Mucosa of rectum (tissue), 2 donors: ENCODE measurements at regions not wholly inside any gene's neighbourhood (a gene's known extent, or its start where the extent isn't known, plus 50 kb on each side); places are given as distances from the start of the nearest gene placed in this dataset.

ENCODE experiments used
- H3K27ac ChIP-seq, 2 donors: one replicate each; pipeline ENCODE4 v1.7.0; 2013; ENCODE audit warnings: inconsistent platforms in 2 of 2, low read depth in 2 of 2, low read length in 2 of 2
- H3K27me3 ChIP-seq, 2 donors: one replicate each; pipeline ENCODE4 v1.7.0; 2013; ENCODE audit warnings: low read length in 2 of 2; ENCODE audit not compliant: control insufficient read depth in 2 of 2, insufficient read depth in 2 of 2
- H3K36me3 ChIP-seq, 2 donors: one replicate each; pipeline ENCODE4 v1.7.0; 2013; ENCODE audit warnings: low read length in 2 of 2; ENCODE audit not compliant: control insufficient read depth in 2 of 2, insufficient read depth in 2 of 2
- H3K4me1 ChIP-seq, 2 donors: one replicate each; pipeline ENCODE4 v1.7.0; 2013; ENCODE audit warnings: low read length in 2 of 2, mild to moderate bottlenecking in 1 of 2; ENCODE audit not compliant: control insufficient read depth in 2 of 2, insufficient read depth in 2 of 2
- H3K4me3 ChIP-seq, 2 donors: one replicate each; pipeline ENCODE4 v1.7.0; 2013; ENCODE audit warnings: low read length in 2 of 2
- H3K9ac ChIP-seq, 2 donors: one replicate each; pipeline ENCODE4 v1.7.0; 2013; ENCODE audit warnings: low read length in 2 of 2, low read depth in 1 of 2, mild to moderate bottlenecking in 1 of 2
- H3K9me3 ChIP-seq, 2 donors: one replicate each; pipeline ENCODE4 v1.7.0; 2013; ENCODE audit warnings: low read length in 2 of 2; ENCODE audit not compliant: control insufficient read depth in 2 of 2
- donor health status: healthy.
- donor health status: Normal muscosa, but diverticular disease.

- H3K36me3 ChIP-seq, result no peaks in the 10 kb centered on the region
- H3K27ac ChIP-seq, result no peak overlapping the region
- no peak overlapping the region for H3K4me3 ChIP-seq
- no peaks in the 10 kb centered on the region for H3K27me3 ChIP-seq
- no peak overlapping the region for H3K9ac ChIP-seq
- peaks cover 0 to 2% of the 10 kb centered on the region in 2 donors for H3K9me3 ChIP-seq
- H3K4me1 ChIP-seq, result no peaks in the 10 kb centered on the region
Observed at GRCh38 chr18:78645216-78645615, 334.4 kb upstream of the SALL3 start.

DNA sequence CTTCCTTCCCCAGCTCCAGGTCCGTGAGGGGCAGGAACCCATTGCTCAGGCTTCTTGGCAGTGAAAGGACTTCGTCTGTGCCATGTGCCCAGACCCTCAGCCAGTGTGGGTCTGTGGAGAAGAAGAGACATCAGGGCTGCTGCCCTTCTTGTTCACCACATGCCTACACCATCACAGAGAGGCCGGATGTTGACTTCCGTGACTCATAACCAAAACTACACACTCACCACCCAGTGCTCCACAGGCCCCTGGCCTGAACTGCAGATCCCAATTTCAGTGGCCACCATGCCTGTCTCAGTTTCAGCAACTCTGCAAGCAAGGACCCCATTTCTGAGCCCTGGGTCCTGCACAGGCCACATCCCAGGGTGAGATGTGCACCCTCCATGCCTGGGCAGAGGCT, 332.6 kb upstream of the SALL3 start:
- Histone ChIP-seq H3K4me3 (no peak overlapping the region), H3K27me3 (no peaks in the 10 kb centered on the region), H3K4me1 (no peaks in the 10 kb centered on the region), H3K9ac (no peak overlapping the region), H3K36me3 (no peaks in the 10 kb centered on the region), H3K9me3 (peaks cover 0 to 2% of the 10 kb centered on the region in 2 donors), H3K27ac (no peak overlapping the region)

DNA sequence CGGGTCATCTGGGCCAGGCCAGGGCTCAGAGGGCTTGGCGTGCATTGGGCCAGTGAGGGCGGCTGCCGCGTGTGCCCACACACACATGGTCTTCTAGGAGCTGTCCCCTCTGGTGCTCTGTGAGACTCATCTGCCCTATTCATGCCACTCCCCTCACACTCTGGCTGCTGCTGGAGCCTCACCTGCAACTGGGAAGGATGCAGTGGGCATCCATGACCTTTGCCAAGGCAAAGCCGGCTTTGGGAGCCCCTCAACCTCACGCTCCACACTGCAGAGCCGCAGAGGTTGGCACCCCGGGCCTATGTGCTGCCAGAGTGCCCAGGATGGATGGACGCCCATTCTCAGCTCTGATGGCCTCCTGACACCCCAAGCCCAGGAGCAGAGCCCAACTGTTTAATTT, 330.2 kb upstream of the SALL3 start:
- no peaks in the 10 kb centered on the region for H3K4me1 ChIP-seq
- peaks cover 0 to 2% of the 10 kb centered on the region in 2 donors for H3K9me3 ChIP-seq
- H3K36me3 ChIP-seq, result no peaks in the 10 kb centered on the region
- no peak overlapping the region for H3K27ac ChIP-seq
- no peak overlapping the region for H3K9ac ChIP-seq
- H3K27me3 ChIP-seq, result no peaks in the 10 kb centered on the region
- no peak overlapping the region for H3K4me3 ChIP-seq

DNA sequence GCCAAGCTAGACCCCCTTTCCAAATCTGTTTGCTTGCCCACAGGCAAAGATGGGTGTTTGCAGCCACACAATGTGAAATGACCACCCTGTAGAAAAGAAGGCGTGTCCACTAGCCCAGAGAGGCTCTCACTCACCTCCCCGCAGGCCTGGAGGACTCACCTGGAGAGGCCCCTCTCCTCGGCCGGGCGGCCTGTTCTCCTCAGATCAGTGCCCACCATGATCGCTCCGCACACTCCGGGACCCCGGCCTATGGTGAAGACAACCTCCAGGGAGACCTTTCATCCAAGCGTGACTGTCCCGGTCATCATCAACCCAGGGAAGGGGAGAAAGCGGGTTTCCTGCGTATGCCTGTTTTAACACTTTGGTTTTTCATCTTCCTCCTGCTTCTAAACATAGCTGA, 328.7 kb upstream of the SALL3 start:
- no peaks in the 10 kb centered on the region for H3K36me3 ChIP-seq
- no peaks in the 10 kb centered on the region for H3K27me3 ChIP-seq
- no peak overlapping the region for H3K9ac ChIP-seq
- H3K9me3 ChIP-seq, result peaks cover 0 to 2% of the 10 kb centered on the region in 2 donors
- no peak overlapping the region for H3K27ac ChIP-seq
- H3K4me1 ChIP-seq, result no peaks in the 10 kb centered on the region
- H3K4me3 ChIP-seq, result no peak overlapping the region

DNA sequence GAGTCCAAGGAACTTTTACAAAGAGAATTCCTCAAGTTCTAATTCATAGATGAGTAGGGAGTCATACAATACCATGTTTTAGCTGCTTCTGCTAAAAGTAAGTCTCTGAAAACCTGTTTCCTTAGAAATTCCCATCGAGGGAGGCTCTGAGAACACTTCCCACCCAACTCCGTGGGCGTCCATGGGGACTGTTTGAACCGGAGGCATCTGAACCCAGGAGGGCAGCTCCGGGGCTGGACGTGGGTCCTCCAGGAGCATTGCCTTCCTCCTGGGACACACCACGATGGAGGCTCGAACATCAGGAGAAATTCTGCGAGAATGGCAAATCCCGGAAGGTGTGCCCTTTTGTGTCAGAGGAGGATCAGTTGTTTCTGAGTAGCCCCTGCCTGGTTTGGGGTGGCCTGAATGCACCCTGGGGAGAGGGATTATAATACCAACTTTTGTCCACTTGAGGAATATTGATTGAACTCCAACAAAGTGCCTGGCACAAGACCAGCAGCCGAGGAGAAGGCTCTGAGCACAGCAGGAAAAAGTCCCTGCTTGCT, 327.5 kb upstream of the SALL3 start:
- no peaks in the 10 kb centered on the region for H3K36me3 ChIP-seq
- no peak overlapping the region for H3K27ac ChIP-seq
- no peaks in the 10 kb centered on the region for H3K4me1 ChIP-seq
- H3K9ac ChIP-seq, result no peak overlapping the region
- no peaks in the 10 kb centered on the region for H3K9me3 ChIP-seq
- H3K27me3 ChIP-seq, result no peaks in the 10 kb centered on the region
- H3K4me3 ChIP-seq, result no peak overlapping the region

- Histone ChIP-seq H3K9ac (no peak overlapping the region), H3K36me3 (no peaks in the 10 kb centered on the region), H3K4me3 (no peak overlapping the region)
Observed at GRCh38 chr18:78655921-78656320, 323.7 kb upstream of the SALL3 start.

DNA sequence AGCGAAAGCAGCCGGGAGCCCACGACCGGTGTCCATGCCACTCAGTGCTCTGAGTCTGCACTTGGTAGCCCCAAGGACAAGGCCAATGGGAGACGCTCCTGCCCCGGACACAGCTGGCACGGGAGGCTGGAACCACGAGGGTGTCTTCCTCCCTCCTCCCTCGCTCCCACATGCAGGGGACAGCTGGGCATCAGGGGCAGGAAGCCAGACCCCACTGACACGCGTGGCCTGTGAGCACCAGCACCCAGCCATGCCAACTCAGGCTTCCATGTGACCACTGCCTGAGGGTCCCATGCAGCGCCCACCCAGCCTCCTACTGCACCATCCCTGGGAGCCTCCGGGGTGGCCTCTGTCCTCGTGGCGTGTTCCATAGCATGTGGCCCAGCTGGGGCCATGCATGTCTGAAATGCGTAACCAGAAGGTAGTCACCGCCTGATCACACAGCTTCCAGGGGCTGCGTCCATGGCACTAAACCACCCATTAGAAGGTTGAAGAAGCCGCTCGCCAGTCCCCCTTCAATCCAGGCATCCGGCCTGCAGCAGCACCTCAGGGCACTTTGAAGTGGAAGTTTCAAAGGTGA, 323.2 kb upstream of the SALL3 start:
- Histone ChIP-seq H3K36me3 (no peaks in the 10 kb centered on the region), H3K27ac (no peak overlapping the region), H3K4me3 (no peak overlapping the region), H3K9ac (no peak overlapping the region), H3K9me3 (no peaks in the 10 kb centered on the region), H3K27me3 (no peaks in the 10 kb centered on the region), H3K4me1 (no peaks in the 10 kb centered on the region)

More at GRCh38 chr18:78655921-78656320, 323.7 kb upstream of the SALL3 start:
- Histone ChIP-seq H3K4me1 (no peaks in the 10 kb centered on the region), H3K27me3 (no peaks in the 10 kb centered on the region), H3K27ac (no peak overlapping the region), H3K9me3 (no peaks in the 10 kb centered on the region)

- no peak overlapping the region for H3K4me3 ChIP-seq
- no peak overlapping the region for H3K27ac ChIP-seq
- no peaks in the 10 kb centered on the region for H3K4me1 ChIP-seq
- H3K9ac ChIP-seq, result no peak overlapping the region
- H3K9me3 ChIP-seq, result no peaks in the 10 kb centered on the region
- no peaks in the 10 kb centered on the region for H3K36me3 ChIP-seq
- H3K27me3 ChIP-seq, result no peaks in the 10 kb centered on the region
Observed at GRCh38 chr18:78658531-78658930, 321.1 kb upstream of the SALL3 start.

DNA sequence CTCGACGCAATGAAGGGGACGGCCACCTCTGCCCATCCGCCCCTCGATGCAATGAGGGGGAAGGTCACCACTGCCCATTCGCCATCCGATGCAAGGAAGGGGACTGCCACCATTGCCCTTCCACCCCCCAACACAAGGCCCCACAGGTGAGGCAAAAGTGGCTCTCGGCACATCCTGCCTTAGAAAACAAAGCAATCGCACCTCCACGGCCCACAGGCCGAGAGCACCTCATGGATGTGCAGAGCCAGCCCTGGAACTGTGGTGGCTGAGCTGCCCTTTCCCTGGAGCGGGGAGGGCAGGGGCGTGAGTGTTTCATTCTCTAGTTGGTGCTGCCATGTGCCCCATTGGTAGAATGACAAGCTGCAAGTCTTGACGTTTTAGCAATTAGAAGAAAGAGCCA, 320.6 kb upstream of the SALL3 start:
- no peak overlapping the region for H3K4me3 ChIP-seq
- no peaks in the 10 kb centered on the region for H3K9me3 ChIP-seq
- H3K27me3 ChIP-seq, result no peaks in the 10 kb centered on the region
- no peak overlapping the region for H3K27ac ChIP-seq
- H3K4me1 ChIP-seq, result no peaks in the 10 kb centered on the region
- H3K9ac ChIP-seq, result no peak overlapping the region
- H3K36me3 ChIP-seq, result no peaks in the 10 kb centered on the region

DNA sequence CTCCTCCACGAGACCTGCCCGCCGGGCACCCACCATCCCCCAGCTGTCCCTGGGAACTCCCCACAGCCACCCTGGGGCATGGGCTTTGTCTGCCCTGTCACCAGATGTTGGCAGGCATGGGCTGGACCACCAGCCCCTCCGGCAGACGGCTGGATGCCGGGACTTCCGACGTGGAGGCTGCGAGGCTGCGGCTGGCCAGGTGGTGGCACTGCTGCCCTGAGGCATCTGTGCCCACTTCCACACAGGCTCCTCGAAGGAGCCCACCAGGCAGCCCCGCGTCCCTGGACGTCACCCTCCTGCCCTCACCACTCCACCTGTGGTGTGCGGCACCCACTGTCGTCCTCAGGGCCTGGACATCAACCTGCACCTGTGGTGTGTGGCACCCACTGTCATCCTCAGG, 319.9 kb upstream of the SALL3 start:
- no peaks in the 10 kb centered on the region for H3K9me3 ChIP-seq

More for the DNA sequence above, 319.9 kb upstream of the SALL3 start:
- no peak overlapping the region for H3K27ac ChIP-seq
- H3K9ac ChIP-seq, result no peak overlapping the region
- H3K4me3 ChIP-seq, result no peak overlapping the region
- H3K4me1 ChIP-seq, result no peaks in the 10 kb centered on the region
- no peaks in the 10 kb centered on the region for H3K27me3 ChIP-seq
- no peaks in the 10 kb centered on the region for H3K36me3 ChIP-seq
